ENCODE measurements at regions not wholly inside any gene's neighbourhood (a gene's known extent, or its start where the extent isn't known, plus 50 kb on each side); places are given as distances from the start of the nearest gene placed in this dataset.

- H3K4me1 ChIP-seq (replicated peaks in 1 of 2): no peaks in the 10 kb centered on the region
- intact Hi-C loops (cut with DNase I): no loop called here
- no peak overlapping the region for H3K4me3 ChIP-seq
- H3K36me3 ChIP-seq (replicated peaks in 1 of 2): no peaks in the 10 kb centered on the region
- TF ChIP-seq CTCF (IDR thresholded peaks at IDR 0.05) (no peak), POLR2A (IDR thresholded peaks at IDR 0.05) (no peak)
- no peak overlapping the region for H3K27ac ChIP-seq
- H3K9me3 ChIP-seq (replicated peaks in 1 of 3): no peaks in the 10 kb centered on the region
- 52 to 71% (median 61%) methylated on average over 1 of the region's 1 CpG for WGBS, 4 donors
- no peaks in the 10 kb centered on the region for H3K27me3 ChIP-seq
- no peak for DNase-seq
Measured at GRCh38 chr19:28665748-28666147, 547.2 kb downstream of the UQCRFS1 start.

- Histone ChIP-seq H3K4me1 (replicated peaks in 1 of 2) (no peaks in the 10 kb centered on the region), H3K27ac (no peak overlapping the region), H3K9me3 (replicated peaks in 1 of 3) (peaks cover 0 to 9% (median 0%) of the 10 kb centered on the region in 3 donors), H3K4me3 (no peak overlapping the region), H3K27me3 (no peaks in the 10 kb centered on the region), H3K36me3 (replicated peaks in 1 of 2) (no peaks in the 10 kb centered on the region)
- intact Hi-C loops (cut with DNase I): no loop called here
- no peak for DNase-seq
- TF ChIP-seq POLR2A (IDR thresholded peaks at IDR 0.05): no peak
- TF ChIP-seq CTCF (IDR thresholded peaks at IDR 0.05): no peak
- 58 to 82% (median 71%) methylated on average over 2 of the region's 2 CpGs for WGBS, 4 donors
Measured at GRCh38 chr19:28656644-28657043, 556.3 kb downstream of the UQCRFS1 start.

GRCh38 chr19:28655054-28655453 is 557.9 kb downstream of the UQCRFS1 start:
- Histone ChIP-seq H3K4me1 (replicated peaks in 1 of 2) (no peaks in the 10 kb centered on the region), H3K36me3 (replicated peaks in 1 of 2) (no peaks in the 10 kb centered on the region), H3K4me3 (no peak overlapping the region), H3K27ac (no peak overlapping the region), H3K9me3 (replicated peaks in 1 of 3) (peaks cover 0 to 5% (median 0%) of the 10 kb centered on the region in 3 donors), H3K27me3 (no peaks in the 10 kb centered on the region)
- WGBS, 4 donors: 89 to 100% (median 97%) methylated on average over 2 to 5 of the region's 5 CpGs; no CpG with 5 or more reads in 1 of the 4 donors
- no peak for DNase-seq
- TF ChIP-seq CTCF (IDR thresholded peaks at IDR 0.05): no peak
- TF ChIP-seq POLR2A (IDR thresholded peaks at IDR 0.05): no peak
- intact Hi-C loops (cut with DNase I): no loop called here

GRCh38 chr19:28652765-28653164 is 560.2 kb downstream of the UQCRFS1 start:
- Histone ChIP-seq H3K36me3 (replicated peaks in 1 of 2) (no peaks in the 10 kb centered on the region), H3K4me1 (replicated peaks in 1 of 2) (no peaks in the 10 kb centered on the region), H3K4me3 (no peak overlapping the region), H3K9me3 (replicated peaks in 1 of 3) (no peaks in the 10 kb centered on the region), H3K27me3 (no peaks in the 10 kb centered on the region), H3K27ac (no peak overlapping the region)
- 67 to 77% (median 71%) methylated on average over 1 to 3 of the region's 3 CpGs for WGBS, 4 donors
- intact Hi-C loops (cut with DNase I): no loop called here
- TF ChIP-seq CTCF (IDR thresholded peaks at IDR 0.05): no peak
- no peak for TF ChIP-seq POLR2A (IDR thresholded peaks at IDR 0.05)
- no peak for DNase-seq
